Activated CD8-positive, alpha-beta T cell treated with anti-CD3 and anti-CD28 coated beads, Interleukin-2, amount 10 ng/mL, durations not matched to agents 7 days and 5 days (primary cell): ENCODE measurements at regions not wholly inside any gene's neighbourhood (a gene's known extent, or its start where the extent isn't known, plus 50 kb on each side); places are given as distances from the start of the nearest gene placed in this dataset.
"Not testable (repeated sequence)": the region's sequence is repeated elsewhere in the genome, so short reads cannot be mapped to it uniquely, and the experiment has no call there.

Experiments
- ATAC-seq: fragments of 150-1000 bp; cut with Tn5 transposase; one replicate; pipeline ENCODE4 v1.10.0; 2021; ENCODE audit warnings: moderate library complexity
- CTCF ChIA-PET: fragments of 350-600 bp; sonication (Branson Sonifier 250); formaldehyde crosslinking; loops from one replicate; lab custom pipeline; 2021; ENCODE audit warnings: antibody characterized with exemption; lab: Charles Lee
- POLR2A ChIA-PET: fragments of 350-600 bp; sonication (Branson Sonifier 250); formaldehyde crosslinking; loops from one replicate; lab custom pipeline; 2021; ENCODE audit warnings: antibody characterized with exemption; lab: Charles Lee
- DNase-seq: peaks from one replicate; pipeline ENCODE4 v3.0.0-alpha.2; 2020
- H3K27ac Mint-ChIP-seq: one replicate; pipeline ENCODE4 v1.8.0; 2021; ENCODE audit warnings: mild to moderate bottlenecking, mixed read lengths
- H3K27me3 Mint-ChIP-seq: one replicate; pipeline ENCODE4 v1.8.0; 2021; ENCODE audit warnings: low read depth, mixed read lengths
- H3K36me3 Mint-ChIP-seq: one replicate; pipeline ENCODE4 v1.8.0; 2021; ENCODE audit warnings: low read depth, mixed read lengths
- H3K4me1 Mint-ChIP-seq: one replicate; pipeline ENCODE4 v1.8.0; 2021; ENCODE audit warnings: low read depth, mixed read lengths
- H3K4me3 Mint-ChIP-seq: one replicate; pipeline ENCODE4 v1.8.0; 2021; ENCODE audit warnings: mild to moderate bottlenecking, mixed read lengths
- H3K9me3 Mint-ChIP-seq: one replicate; pipeline ENCODE4 v1.8.0; 2022; ENCODE audit warnings: mixed read lengths; ENCODE audit not compliant: insufficient read depth

GRCh38 chr2:7438855-7439254 lies 521.6 kb downstream of the RNF144A start:
- no peak for DNase-seq
- H3K27me3 Mint-ChIP-seq: no peaks in the 10 kb centered on the region
- ATAC-seq: no peak
- H3K9me3 Mint-ChIP-seq: peaks cover 62% of the 10 kb centered on the region
- peak overlapping the region; percentile 76 for H3K27ac Mint-ChIP-seq
- POLR2A ChIA-PET: interaction anchor here (0.6 to 8.4 kb wide), 3 partner anchors 12 to 287 kb away, joined by 3 to 75 read pairs (median 5); no protein-coding TSS in a partner anchor
- H3K36me3 Mint-ChIP-seq: peaks cover 79% of the 10 kb centered on the region
- CTCF ChIA-PET: interaction anchor here (1.1 to 3.1 kb wide), 5 partner anchors 11 to 289 kb away, joined by 3 to 19 read pairs (median 14); no protein-coding TSS in a partner anchor
- H3K4me1 Mint-ChIP-seq: peaks cover 78% of the 10 kb centered on the region
- no peak overlapping the region for H3K4me3 Mint-ChIP-seq

GRCh38 chr2:7440977-7441376 lies 523.8 kb downstream of the RNF144A start:
- CTCF ChIA-PET: interaction anchor here (2.8 kb wide), 1 partner anchor 12 kb away, joined by 12 read pairs; no protein-coding TSS in a partner anchor
- Mint-ChIP-seq H3K27me3 (no peaks in the 10 kb centered on the region), H3K9me3 (peaks cover 47% of the 10 kb centered on the region), H3K36me3 (peaks cover 71% of the 10 kb centered on the region), H3K4me3 (no peak overlapping the region), H3K4me1 (peaks cover 78% of the 10 kb centered on the region), H3K27ac (no peak overlapping the region)
- POLR2A ChIA-PET: interaction anchor here (1.0 to 8.4 kb wide), 2 partner anchors 9 to 1241 kb away, joined by 3 to 75 read pairs; partner anchors contain the start of gene ID2
- DNase-seq (no peak), ATAC-seq (no peak)

GRCh38 chr2:7441841-7442240 lies 524.6 kb downstream of the RNF144A start:
- ATAC-seq, DNase-seq, H3K27me3 Mint-ChIP-seq, H3K4me3 Mint-ChIP-seq: not testable (repeated sequence)
- peaks cover 77% of the 10 kb centered on the region for H3K4me1 Mint-ChIP-seq
- POLR2A ChIA-PET: interaction anchor here (1.0 to 8.4 kb wide), 2 partner anchors 9 to 284 kb away, joined by 4 to 75 read pairs; no protein-coding TSS in a partner anchor
- CTCF ChIA-PET: interaction anchor here (1.9 to 2.8 kb wide), 2 partner anchors 11 to 230 kb away, joined by 4 to 12 read pairs; no protein-coding TSS in a partner anchor
- H3K9me3 Mint-ChIP-seq: peaks cover 39% of the 10 kb centered on the region
- H3K36me3 Mint-ChIP-seq: peaks cover 65% of the 10 kb centered on the region
- H3K27ac Mint-ChIP-seq: peak overlapping the region; percentile 20

GRCh38 chr2:7444626-7445025 lies 527.4 kb downstream of the RNF144A start:
- ChIA-PET CTCF (interaction anchor here (1.3 kb wide), 1 partner anchor 17 kb away, joined by 7 read pairs; no protein-coding TSS in a partner anchor), POLR2A (interaction anchor here (2.1 to 8.4 kb wide), 2 partner anchors 6 to 281 kb away, joined by 10 to 75 read pairs; no protein-coding TSS in a partner anchor)
- Mint-ChIP-seq H3K36me3 (peaks cover 70% of the 10 kb centered on the region), H3K27ac (peak overlapping the region; percentile 28), H3K4me3 (no peak overlapping the region), H3K27me3 (no peaks in the 10 kb centered on the region), H3K4me1 (peaks cover 73% of the 10 kb centered on the region), H3K9me3 (peaks cover 34% of the 10 kb centered on the region)
- ATAC-seq (peak; percentile 18), DNase-seq (no peak)

GRCh38 chr2:7448578-7449264 lies 531.5 kb downstream of the RNF144A start:
- H3K9me3 Mint-ChIP-seq: no peaks in the 10 kb centered on the region
- H3K36me3 Mint-ChIP-seq: peaks cover 43% of the 10 kb centered on the region
- ATAC-seq: no peak
- H3K4me1 Mint-ChIP-seq: peaks cover 81% of the 10 kb centered on the region
- H3K27me3 Mint-ChIP-seq: no peaks in the 10 kb centered on the region
- ChIA-PET POLR2A (interaction anchor here (1.0 to 5.4 kb wide), 5 partner anchors 8 to 279 kb away, joined by 3 to 75 read pairs (median 4); no protein-coding TSS in a partner anchor), CTCF (interaction anchor here (3.3 to 3.6 kb wide), 2 partner anchors 11 to 119 kb away, joined by 15 to 19 read pairs; no protein-coding TSS in a partner anchor)
- peak overlapping the region; percentile 79 for H3K27ac Mint-ChIP-seq
- no peak overlapping the region for H3K4me3 Mint-ChIP-seq
- DNase-seq: no peak

GRCh38 chr2:7449298-7449697 lies 532.1 kb downstream of the RNF144A start:
- peaks cover 83% of the 10 kb centered on the region for H3K4me1 Mint-ChIP-seq
- CTCF ChIA-PET: interaction anchor here (1.3 to 3.6 kb wide), 3 partner anchors 12 to 118 kb away, joined by 5 to 19 read pairs (median 15); no protein-coding TSS in a partner anchor
- H3K27me3 Mint-ChIP-seq: no peaks in the 10 kb centered on the region
- DNase-seq (no peak), ATAC-seq (no peak)
- peak overlapping the region; percentile 79 for H3K27ac Mint-ChIP-seq
- POLR2A ChIA-PET: interaction anchor here (1.0 to 5.4 kb wide), 5 partner anchors 9 to 279 kb away, joined by 3 to 75 read pairs (median 4); no protein-coding TSS in a partner anchor
- no peaks in the 10 kb centered on the region for H3K9me3 Mint-ChIP-seq
- H3K4me3 Mint-ChIP-seq: no peak overlapping the region
- H3K36me3 Mint-ChIP-seq: peaks cover 45% of the 10 kb centered on the region

GRCh38 chr2:7450188-7450832 lies 533.1 kb downstream of the RNF144A start:
- no peaks in the 10 kb centered on the region for H3K27me3 Mint-ChIP-seq
- CTCF ChIA-PET: interaction anchor here (0.8 to 3.6 kb wide), 11 partner anchors 11 to 275 kb away, joined by 3 to 19 read pairs (median 5); no protein-coding TSS in a partner anchor
- DNase-seq: peak; percentile 67
- peak overlapping the region; percentile 43 for H3K4me3 Mint-ChIP-seq
- H3K9me3 Mint-ChIP-seq: no peaks in the 10 kb centered on the region
- H3K27ac Mint-ChIP-seq: peak overlapping the region; percentile 97
- POLR2A ChIA-PET: interaction anchor here (0.7 to 5.4 kb wide), 19 partner anchors 10 to 1234 kb away, joined by 3 to 75 read pairs (median 6); partner anchors contain the start of gene ID2
- ATAC-seq: peak; percentile 58
- peaks cover 88% of the 10 kb centered on the region for H3K4me1 Mint-ChIP-seq
- H3K36me3 Mint-ChIP-seq: peaks cover 46% of the 10 kb centered on the region

- Mint-ChIP-seq H3K4me1 (peaks cover 84% of the 10 kb centered on the region), H3K9me3 (no peaks in the 10 kb centered on the region), H3K27ac (peak overlapping the region; percentile 97), H3K36me3 (peaks cover 42% of the 10 kb centered on the region), H3K4me3 (peak overlapping the region; percentile 44), H3K27me3 (no peaks in the 10 kb centered on the region)
- ATAC-seq (peak; percentile 50), DNase-seq (peak; percentile 61)
- CTCF ChIA-PET: interaction anchor here (1.1 to 3.6 kb wide), 12 partner anchors 11 to 275 kb away, joined by 3 to 19 read pairs (median 6); no protein-coding TSS in a partner anchor
- POLR2A ChIA-PET: interaction anchor here (0.8 to 5.4 kb wide), 19 partner anchors 10 to 1234 kb away, joined by 3 to 75 read pairs (median 6); partner anchors contain the start of gene ID2
Measured at GRCh38 chr2:7450833-7451190, 533.6 kb downstream of the RNF144A start.

GRCh38 chr2:7452110-7452876 lies 535.1 kb downstream of the RNF144A start:
- peak overlapping the region; percentile 12 for H3K4me3 Mint-ChIP-seq
- ATAC-seq (peak; percentile 57), DNase-seq (peak; percentile 66)
- peaks cover 4% of the 10 kb centered on the region for H3K9me3 Mint-ChIP-seq
- peak overlapping the region; percentile 97 for H3K27ac Mint-ChIP-seq
- ChIA-PET CTCF (interaction anchor here (1.2 to 5.4 kb wide), 10 partner anchors 10 to 219 kb away, joined by 4 to 23 read pairs (median 8); no protein-coding TSS in a partner anchor), POLR2A (interaction anchor here (1.0 to 5.4 kb wide), 15 partner anchors 12 to 1230 kb away, joined by 3 to 75 read pairs (median 13); partner anchors contain the start of gene ID2)
- H3K36me3 Mint-ChIP-seq: peaks cover 44% of the 10 kb centered on the region
- no peaks in the 10 kb centered on the region for H3K27me3 Mint-ChIP-seq
- H3K4me1 Mint-ChIP-seq: peaks cover 70% of the 10 kb centered on the region

- ChIA-PET CTCF (interaction anchor here (1.6 to 5.4 kb wide), 2 partner anchors 13 to 24 kb away, joined by 4 to 23 read pairs; no protein-coding TSS in a partner anchor), POLR2A (no interaction called here)
- Mint-ChIP-seq H3K27ac (peak overlapping the region; percentile 97), H3K4me3 (no peak overlapping the region), H3K9me3 (peaks cover 15% of the 10 kb centered on the region), H3K27me3 (no peaks in the 10 kb centered on the region), H3K4me1 (peaks cover 61% of the 10 kb centered on the region), H3K36me3 (peaks cover 40% of the 10 kb centered on the region)
- DNase-seq (no peak), ATAC-seq (no peak)
Measured at GRCh38 chr2:7454592-7454991, 537.4 kb downstream of the RNF144A start.
